Left cardiac atrium (tissue), 4 donors: ENCODE measurements at regions not wholly inside any gene's neighbourhood (a gene's known extent, or its start where the extent isn't known, plus 50 kb on each side); places are given as distances from the start of the nearest gene placed in this dataset.

Source experiments
- ATAC-seq, 2 donors: fragments of 200-7000 bp; cut with Tn5 transposase; one replicate each; pipeline ENCODE4 v1.9.1; 2020; ENCODE audit warnings: mild to moderate bottlenecking in 2 of 2, moderate library complexity in 2 of 2
- DNase-seq: peaks from one replicate; pipeline ENCODE4 v3.0.0-alpha.2; 2020
- intact Hi-C, 2 donors: fragments of 100-400 bp; cut with DNase I; formaldehyde crosslinking; loops; one replicate each; pipeline versions ENCODE4 v1.14.1 to v1.15.1; 2022 to 2023
- donor health status: DM: no; HTN: yes; CAD: no.
- donor health status: DM: no; HTN: yes; CAD: no; lungs with severe emphysema.
- donor health status: DM: yes; HTN: yes; CAD: no.
- donor health status: Dilated cardiomyopathy.

- intact Hi-C loops: no loop called here
- DNase-seq (no peak), ATAC-seq (no peak)
Observed at GRCh38 chr6:40915165-40915564, 123.9 kb downstream of the UNC5CL start.

DNA sequence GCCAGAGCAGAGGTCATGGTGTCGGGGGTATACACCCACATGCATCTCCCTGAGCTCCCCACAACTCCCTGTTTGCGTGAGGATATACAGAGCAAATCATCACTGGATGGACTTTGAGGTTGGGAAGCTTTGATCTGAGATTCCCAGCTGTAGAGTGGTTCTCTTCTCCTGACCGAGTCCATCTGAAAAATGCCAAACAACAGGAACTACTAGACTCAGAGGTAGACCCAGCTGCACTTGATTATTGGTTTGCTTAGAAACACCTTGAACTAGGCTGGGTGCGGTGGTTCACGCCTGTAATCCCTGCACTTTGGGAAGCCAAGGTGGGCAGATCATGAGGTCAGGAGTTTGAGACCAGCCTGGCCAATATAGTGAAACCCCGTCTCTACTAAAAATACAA is 125.0 kb downstream of the UNC5CL start:
- ATAC-seq: no peak
- no peak for DNase-seq
- intact Hi-C loops: no loop called here

GRCh38 chr6:40912158-40912946 is 126.7 kb downstream of the UNC5CL start:
- intact Hi-C loops: no loop called here
- peak; percentile 89 to 96 for ATAC-seq
- peak; percentile 41 for DNase-seq

DNA sequence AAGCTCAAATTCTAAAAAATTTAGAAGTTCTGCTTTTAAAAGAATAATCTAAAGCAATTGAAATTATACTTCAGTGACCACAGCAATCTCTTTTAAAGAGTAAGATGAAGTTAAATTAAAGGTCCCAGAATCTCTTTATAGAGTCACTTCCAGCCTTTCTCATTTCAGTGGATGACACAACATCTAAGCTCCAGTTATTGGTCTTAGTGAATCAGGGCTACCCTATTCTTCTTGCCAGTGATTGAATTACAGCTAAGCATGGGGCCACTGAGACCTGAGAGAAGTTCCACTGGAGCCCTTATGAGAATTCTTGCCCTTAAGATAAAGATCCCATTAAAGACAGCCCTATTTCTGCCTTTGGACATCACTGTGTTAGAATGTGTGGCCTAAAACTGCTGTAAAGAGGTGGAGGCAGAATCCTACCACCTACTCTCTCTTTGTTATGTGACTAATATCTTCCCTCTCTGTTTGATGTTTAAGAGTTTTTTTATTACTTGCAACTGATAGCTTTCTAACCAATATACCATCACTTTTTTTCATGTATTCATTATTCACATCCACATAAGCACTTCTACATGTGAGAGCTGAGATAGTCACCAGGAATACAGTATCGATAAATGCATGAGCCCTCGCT is 128.6 kb downstream of the UNC5CL start:
- no peak for DNase-seq
- intact Hi-C loops: no loop called here
- no peak for ATAC-seq

DNA sequence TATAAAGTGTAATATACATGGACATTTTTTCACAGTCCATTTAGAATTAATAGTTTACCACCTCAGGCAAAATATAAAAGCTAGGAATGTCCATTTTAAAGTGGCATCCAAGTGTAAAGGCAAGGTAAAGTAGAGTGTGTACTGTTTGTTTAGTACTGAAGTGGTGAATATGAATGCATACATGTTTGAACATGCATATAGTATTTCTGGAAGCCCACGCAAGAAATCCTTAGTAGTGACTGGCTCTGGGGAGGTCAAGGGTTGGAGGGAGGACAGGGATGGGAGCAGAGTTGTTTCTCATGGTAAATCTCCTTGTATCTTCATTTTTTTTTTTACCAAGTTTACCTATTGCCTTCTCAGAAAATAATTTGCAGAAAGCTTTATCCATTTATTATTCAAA is 129.2 kb downstream of the UNC5CL start:
- no peak for ATAC-seq
- no peak for DNase-seq
- intact Hi-C loops: no loop called here

DNA sequence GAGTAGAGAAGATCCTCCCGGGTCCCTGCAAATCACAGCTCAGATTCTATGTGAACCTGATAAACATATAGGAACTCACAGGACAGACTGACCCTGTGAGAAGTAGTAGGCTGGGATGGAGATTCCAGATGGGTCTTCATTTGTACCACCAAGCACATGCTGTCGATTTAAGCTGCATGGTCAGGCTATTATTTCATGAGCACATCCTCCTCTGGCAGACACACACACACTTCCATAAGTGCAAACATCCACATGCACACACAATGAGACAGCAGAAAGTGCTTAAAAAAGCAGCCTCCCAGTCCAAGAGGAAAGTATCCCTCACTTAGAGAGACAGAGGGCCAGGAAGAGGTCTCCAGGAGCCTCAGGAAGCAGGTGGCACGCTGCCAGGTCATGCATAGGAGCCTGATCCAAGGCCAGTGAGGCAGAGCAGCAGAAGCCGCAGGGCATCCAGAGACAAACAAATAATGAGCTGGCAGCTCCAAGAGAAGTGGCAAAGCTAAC is 131.8 kb downstream of the UNC5CL start:
- DNase-seq: peak; percentile 43
- ATAC-seq: peak in 1 of 2 donors; percentile 48

DNA sequence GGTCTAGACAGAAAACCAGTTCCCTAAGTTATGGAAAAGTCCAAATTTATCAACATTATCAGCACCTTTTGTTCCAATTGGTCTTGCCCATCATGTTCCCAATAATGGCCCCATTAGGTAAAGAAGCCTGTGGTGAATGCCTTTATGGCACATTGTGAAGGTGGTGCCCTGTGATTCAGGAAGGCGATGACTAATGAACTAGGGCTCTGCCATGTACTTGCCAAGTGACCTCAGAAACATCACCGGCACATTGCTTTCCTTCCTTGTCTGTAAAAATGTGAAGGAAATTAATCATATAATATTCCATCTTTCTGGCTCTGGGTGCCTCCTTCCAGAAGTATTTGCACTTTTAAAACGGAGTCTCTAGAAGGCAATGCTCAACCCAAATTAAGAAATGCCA is 132.3 kb downstream of the UNC5CL start:
- peak in 1 of 2 donors; percentile 70 for ATAC-seq
- DNase-seq: no peak
- intact Hi-C loops: no loop called here

More for the DNA sequence above, 131.8 kb downstream of the UNC5CL start:
- intact Hi-C loops: no loop called here

GRCh38 chr6:40904583-40905194 is 134.3 kb downstream of the UNC5CL start:
- DNase-seq: no peak
- intact Hi-C loops: no loop called here
- ATAC-seq: no peak

DNA sequence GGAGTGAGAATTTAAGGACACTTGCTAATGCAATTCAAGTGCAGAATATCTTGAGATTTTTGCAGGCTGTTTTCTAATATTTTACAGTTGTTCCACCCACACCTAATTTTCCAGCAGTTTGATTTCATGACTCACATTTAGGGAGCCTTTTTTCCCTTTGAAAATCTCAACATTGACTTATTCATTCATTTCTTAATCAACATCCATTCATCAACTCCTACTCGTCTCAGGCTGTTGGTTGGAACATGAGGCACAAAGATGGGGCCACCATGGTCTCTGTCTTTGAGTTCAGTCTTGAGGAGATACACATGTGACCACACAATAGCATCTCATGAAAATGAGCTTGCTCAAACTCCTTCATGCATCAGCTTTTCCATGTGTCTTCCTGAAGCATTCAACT is 135.6 kb downstream of the UNC5CL start:
- no peak for DNase-seq
- no peak for ATAC-seq
- intact Hi-C loops: no loop called here

GRCh38 chr6:40901322-40902055 is 137.5 kb downstream of the UNC5CL start:
- DNase-seq (no peak), ATAC-seq (peak; percentile 48)

DNA sequence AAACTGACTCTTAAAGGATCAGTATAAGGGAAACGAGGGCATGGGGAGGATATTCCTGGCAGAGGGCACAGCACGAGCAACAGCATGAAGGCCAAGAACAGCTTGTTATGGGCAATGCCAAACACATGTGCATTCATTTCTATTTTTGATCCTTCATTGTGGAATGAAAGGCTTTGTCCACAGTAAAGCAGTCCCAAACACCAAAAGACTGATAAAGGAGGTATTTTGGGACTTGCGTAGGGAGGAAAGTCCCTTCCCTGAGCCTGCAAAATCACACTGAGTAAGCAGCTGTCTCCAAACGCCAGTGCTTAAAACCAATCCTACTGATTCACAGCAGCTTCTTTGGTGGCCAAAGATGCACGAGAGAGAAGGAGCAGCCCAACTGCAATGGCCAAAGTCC is 138.2 kb downstream of the UNC5CL start:
- intact Hi-C loops: no loop called here
- DNase-seq: peak; percentile 33
- peak; percentile 86 to 88 for ATAC-seq

More at GRCh38 chr6:40901322-40902055, 137.5 kb downstream of the UNC5CL start:
- intact Hi-C loops: no loop called here

- ATAC-seq (no peak), DNase-seq (no peak)
- intact Hi-C loops: loop anchor here in 1 of 2 donors (10.0 kb wide), 1 partner anchor 125 kb away; no protein-coding TSS in a partner anchor
Observed at GRCh38 chr6:40899684-40900155, 139.3 kb downstream of the UNC5CL start.

DNA sequence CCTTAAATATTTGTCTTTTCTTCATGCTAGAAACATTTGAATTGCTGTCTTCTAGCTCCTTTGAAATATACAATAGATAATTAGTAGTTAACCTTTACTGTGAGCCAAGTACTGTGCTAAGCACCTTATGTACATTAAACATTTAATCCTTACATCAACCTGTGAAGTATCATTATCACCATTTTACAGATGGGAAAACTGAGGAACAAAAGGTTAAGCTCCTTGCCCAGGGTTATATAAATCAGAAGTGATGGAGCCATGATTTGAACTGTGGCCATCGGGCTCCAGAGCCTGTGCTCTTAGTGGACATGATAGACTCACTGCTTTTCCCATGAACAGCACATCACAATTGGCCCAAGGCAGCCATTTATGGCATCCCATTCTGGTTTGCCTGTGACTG is 140.9 kb downstream of the UNC5CL start:
- no peak for ATAC-seq
- intact Hi-C loops: loop anchor here in 1 of 2 donors (10.0 kb wide), 1 partner anchor 127 kb away; no protein-coding TSS in a partner anchor
- no peak for DNase-seq

- intact Hi-C loops: loop anchor here in 1 of 2 donors (10.0 kb wide), 1 partner anchor 127 kb away; no protein-coding TSS in a partner anchor
- ATAC-seq (no peak), DNase-seq (no peak)
Observed at GRCh38 chr6:40897390-40898003, 141.5 kb downstream of the UNC5CL start.

DNA sequence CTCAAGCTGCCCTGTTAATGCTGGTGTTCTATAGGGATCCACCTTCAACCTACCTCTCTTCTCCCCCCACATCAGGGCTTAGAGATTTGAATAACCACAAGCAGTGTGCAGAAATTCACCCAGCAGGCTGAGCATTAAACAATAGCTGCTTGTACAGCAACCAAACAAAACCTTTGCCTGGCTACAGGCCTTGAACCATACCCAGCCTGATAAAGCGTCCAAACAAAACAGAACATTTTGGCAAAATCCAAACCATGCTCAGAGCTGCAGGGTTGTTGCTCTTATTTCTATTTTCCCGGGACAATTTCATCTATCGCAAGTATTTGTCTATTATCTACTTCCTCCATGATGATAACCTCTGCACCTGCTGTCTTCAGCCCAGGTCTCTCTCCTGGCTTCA is 142.3 kb downstream of the UNC5CL start:
- intact Hi-C loops: loop anchor here in 1 of 2 donors (10.0 kb wide), 1 partner anchor 128 kb away; no protein-coding TSS in a partner anchor
- DNase-seq (no peak), ATAC-seq (no peak)

GRCh38 chr6:40894962-40895799 is 143.8 kb downstream of the UNC5CL start:
- ATAC-seq: peak; percentile 77 to 87
- intact Hi-C loops: loop anchor here (2.0 to 10.0 kb wide), 3 partner anchors 130 to 172 kb away; no protein-coding TSS in a partner anchor
- DNase-seq: peak; percentile 64

- intact Hi-C loops: loop anchor here in 1 of 2 donors (10.0 kb wide), 1 partner anchor 132 kb away; no protein-coding TSS in a partner anchor
- DNase-seq (no peak), ATAC-seq (no peak)
Observed at GRCh38 chr6:40893021-40893420, 146.0 kb downstream of the UNC5CL start.
